ENCODE measurements at regions not wholly inside any gene's neighbourhood (a gene's known extent, or its start where the extent isn't known, plus 50 kb on each side); places are given as distances from the start of the nearest gene placed in this dataset.
"Not testable (repeated sequence)": the region's sequence is repeated elsewhere in the genome, so short reads cannot be mapped to it uniquely, and the experiment has no call there.

- Histone ChIP-seq H3K4me3 (ENCODE audit: low read length) (no peak overlapping the region), H3K9me3 (ENCODE audit: low read length) (no peaks in the 10 kb centered on the region), H3K9me2 (replicated peaks; ENCODE audit: insufficient read depth, low read length) (no peaks in the 10 kb centered on the region), H3K27me3 (ENCODE audit: low read length) (no peaks in the 10 kb centered on the region), H2AFZ (ENCODE audit: low read length) (no peak overlapping the region), H3K27ac (ENCODE audit: low read length) (no peak overlapping the region), H3K4me2 (ENCODE audit: low read depth, low read length, poor library complexity, severe bottlenecking) (no peak overlapping the region), H4K20me1 (ENCODE audit: insufficient read depth, low read depth, low read length) (no peaks in the 10 kb centered on the region), H3K79me2 (ENCODE audit: low read length) (no peaks in the 10 kb centered on the region), H3K9ac (ENCODE audit: low read length) (no peak overlapping the region), H3K4me1 (ENCODE audit: low read length) (no peaks in the 10 kb centered on the region), H3K36me3 (ENCODE audit: insufficient read depth, low read length) (no peaks in the 10 kb centered on the region)
- no peak for DNase-seq
Measured at GRCh38 chr4:55028196-55028595, 97.2 kb downstream of the KDR start.

- Histone ChIP-seq H3K4me2 (ENCODE audit: low read depth, low read length, poor library complexity, severe bottlenecking) (no peak overlapping the region), H3K4me3 (ENCODE audit: low read length) (no peak overlapping the region), H3K27ac (ENCODE audit: low read length) (no peak overlapping the region), H3K4me1 (ENCODE audit: low read length) (no peaks in the 10 kb centered on the region), H3K36me3 (ENCODE audit: insufficient read depth, low read length) (no peaks in the 10 kb centered on the region), H3K79me2 (ENCODE audit: low read length) (no peaks in the 10 kb centered on the region), H3K27me3 (ENCODE audit: low read length) (no peaks in the 10 kb centered on the region), H3K9ac (ENCODE audit: low read length) (no peak overlapping the region), H3K9me3 (ENCODE audit: low read length) (no peaks in the 10 kb centered on the region), H3K9me2 (replicated peaks; ENCODE audit: insufficient read depth, low read length) (no peaks in the 10 kb centered on the region), H4K20me1 (ENCODE audit: insufficient read depth, low read depth, low read length) (no peaks in the 10 kb centered on the region), H2AFZ (ENCODE audit: low read length) (no peak overlapping the region)
- DNase-seq: no peak
Measured at GRCh38 chr4:55027596-55027995, 97.8 kb downstream of the KDR start.

- H3K27ac ChIP-seq (ENCODE audit: low read length); H3K79me2 ChIP-seq (ENCODE audit: low read length); H3K36me3 ChIP-seq (ENCODE audit: insufficient read depth, low read length); H3K9ac ChIP-seq (ENCODE audit: low read length); H3K27me3 ChIP-seq (ENCODE audit: low read length); H3K4me3 ChIP-seq (ENCODE audit: low read length); H2AFZ ChIP-seq (ENCODE audit: low read length); DNase-seq; H3K4me1 ChIP-seq (ENCODE audit: low read length); H4K20me1 ChIP-seq (ENCODE audit: insufficient read depth, low read depth, low read length); H3K9me3 ChIP-seq (ENCODE audit: low read length); H3K4me2 ChIP-seq (ENCODE audit: low read depth, low read length, poor library complexity, severe bottlenecking); H3K9me2 ChIP-seq (replicated peaks; ENCODE audit: insufficient read depth, low read length): not testable (repeated sequence)
Measured at GRCh38 chr4:55025456-55025855, 99.9 kb downstream of the KDR start.

GRCh38 chr4:55023030-55023429 lies 102.4 kb downstream of the KDR start:
- Histone ChIP-seq H3K4me1 (ENCODE audit: low read length) (no peaks in the 10 kb centered on the region), H3K4me2 (ENCODE audit: low read depth, low read length, poor library complexity, severe bottlenecking) (no peak overlapping the region), H3K9me2 (replicated peaks; ENCODE audit: insufficient read depth, low read length) (no peaks in the 10 kb centered on the region), H3K9me3 (ENCODE audit: low read length) (no peaks in the 10 kb centered on the region), H3K27ac (ENCODE audit: low read length) (no peak overlapping the region), H3K27me3 (ENCODE audit: low read length) (0 out of 2 replicates have a peak, but pooled peaks cover 6% of the 10 kb centered on the region), H4K20me1 (ENCODE audit: insufficient read depth, low read depth, low read length) (no peaks in the 10 kb centered on the region), H2AFZ (ENCODE audit: low read length) (no peak overlapping the region), H3K79me2 (ENCODE audit: low read length) (no peaks in the 10 kb centered on the region), H3K4me3 (ENCODE audit: low read length) (no peak overlapping the region), H3K36me3 (ENCODE audit: insufficient read depth, low read length) (no peaks in the 10 kb centered on the region), H3K9ac (ENCODE audit: low read length) (no peak overlapping the region)
- DNase-seq: no peak

GRCh38 chr4:55021214-55021613 lies 104.2 kb downstream of the KDR start:
- Histone ChIP-seq H3K9me2 (replicated peaks; ENCODE audit: insufficient read depth, low read length) (no peaks in the 10 kb centered on the region), H2AFZ (ENCODE audit: low read length) (no peak overlapping the region), H3K4me2 (ENCODE audit: low read depth, low read length, poor library complexity, severe bottlenecking) (no peak overlapping the region), H3K4me3 (ENCODE audit: low read length) (no peak overlapping the region), H3K36me3 (ENCODE audit: insufficient read depth, low read length) (no peaks in the 10 kb centered on the region), H3K79me2 (ENCODE audit: low read length) (no peaks in the 10 kb centered on the region), H3K27me3 (ENCODE audit: low read length) (0 out of 2 replicates have a peak, but pooled peaks cover 6% of the 10 kb centered on the region), H3K27ac (ENCODE audit: low read length) (no peak overlapping the region), H3K9me3 (ENCODE audit: low read length) (no peaks in the 10 kb centered on the region), H3K4me1 (ENCODE audit: low read length) (no peaks in the 10 kb centered on the region), H4K20me1 (ENCODE audit: insufficient read depth, low read depth, low read length) (no peaks in the 10 kb centered on the region), H3K9ac (ENCODE audit: low read length) (no peak overlapping the region)
- no peak for DNase-seq

DNA sequence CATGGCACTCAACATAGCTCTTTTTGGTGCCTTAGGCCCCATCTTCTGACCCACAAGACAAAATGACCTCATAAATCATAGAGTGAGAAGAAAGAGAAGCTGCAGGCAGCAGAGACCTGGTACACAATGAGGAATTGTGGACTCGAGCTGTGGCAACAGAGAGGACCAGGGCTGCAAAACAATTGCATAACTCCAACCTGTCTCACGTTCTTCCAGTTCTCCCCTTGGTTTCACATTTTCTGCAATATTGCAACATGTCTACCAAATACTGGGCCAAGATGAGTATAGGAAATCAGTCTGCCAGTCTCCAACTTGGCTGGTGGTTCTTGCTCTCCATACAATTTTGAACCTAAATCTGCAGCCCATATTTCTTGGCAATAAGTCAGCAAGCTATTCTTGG lies 105.3 kb downstream of the KDR start:
- no peak for DNase-seq
- Histone ChIP-seq H4K20me1 (ENCODE audit: insufficient read depth, low read depth, low read length) (no peaks in the 10 kb centered on the region), H3K4me2 (ENCODE audit: low read depth, low read length, poor library complexity, severe bottlenecking) (no peak overlapping the region), H3K27me3 (ENCODE audit: low read length) (0 out of 2 replicates have a peak, but pooled peaks cover 6% of the 10 kb centered on the region), H3K27ac (ENCODE audit: low read length) (no peak overlapping the region), H3K79me2 (ENCODE audit: low read length) (no peaks in the 10 kb centered on the region), H3K4me3 (ENCODE audit: low read length) (no peak overlapping the region), H3K9me2 (replicated peaks; ENCODE audit: insufficient read depth, low read length) (no peaks in the 10 kb centered on the region; the same call in 1 of the 2 replicates), H3K9ac (ENCODE audit: low read length) (no peak overlapping the region), H3K4me1 (ENCODE audit: low read length) (no peaks in the 10 kb centered on the region), H3K9me3 (ENCODE audit: low read length) (no peaks in the 10 kb centered on the region), H3K36me3 (ENCODE audit: insufficient read depth, low read length) (no peaks in the 10 kb centered on the region), H2AFZ (ENCODE audit: low read length) (no peak overlapping the region)

DNA sequence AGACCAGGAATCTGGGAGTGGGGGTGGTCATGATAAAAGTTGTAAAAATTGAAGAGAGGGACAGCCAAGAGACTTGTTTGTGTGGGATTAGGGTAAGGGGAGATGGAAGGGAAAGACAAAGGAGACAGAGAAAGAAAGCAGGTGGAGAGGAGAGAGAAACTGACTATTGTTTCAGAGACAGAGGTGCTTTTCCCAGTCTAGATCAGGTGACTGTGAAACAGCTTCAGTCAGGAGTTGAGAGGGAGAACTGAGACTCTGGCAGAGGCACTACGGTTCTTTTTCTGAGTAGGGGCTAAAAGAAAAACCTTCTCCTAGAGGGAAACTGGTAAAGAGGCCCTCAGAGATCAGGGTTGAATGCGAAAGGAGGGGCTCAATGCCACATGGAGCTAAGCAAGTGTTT lies 106.4 kb downstream of the KDR start:
- Histone ChIP-seq H3K27me3 (ENCODE audit: low read length) (0 out of 2 replicates have a peak, but pooled peaks cover 6% of the 10 kb centered on the region), H3K4me3 (ENCODE audit: low read length) (no peak overlapping the region), H3K9ac (ENCODE audit: low read length) (no peak overlapping the region), H3K9me3 (ENCODE audit: low read length) (no peaks in the 10 kb centered on the region), H3K4me1 (ENCODE audit: low read length) (no peaks in the 10 kb centered on the region), H3K79me2 (ENCODE audit: low read length) (no peaks in the 10 kb centered on the region), H3K27ac (ENCODE audit: low read length) (no peak overlapping the region), H2AFZ (ENCODE audit: low read length) (no peak overlapping the region), H4K20me1 (ENCODE audit: insufficient read depth, low read depth, low read length) (no peaks in the 10 kb centered on the region), H3K36me3 (ENCODE audit: insufficient read depth, low read length) (no peaks in the 10 kb centered on the region), H3K9me2 (replicated peaks; ENCODE audit: insufficient read depth, low read length) (no peaks in the 10 kb centered on the region; the same call in 1 of the 2 replicates), H3K4me2 (ENCODE audit: low read depth, low read length, poor library complexity, severe bottlenecking) (no peak overlapping the region)
- no peak for DNase-seq

DNA sequence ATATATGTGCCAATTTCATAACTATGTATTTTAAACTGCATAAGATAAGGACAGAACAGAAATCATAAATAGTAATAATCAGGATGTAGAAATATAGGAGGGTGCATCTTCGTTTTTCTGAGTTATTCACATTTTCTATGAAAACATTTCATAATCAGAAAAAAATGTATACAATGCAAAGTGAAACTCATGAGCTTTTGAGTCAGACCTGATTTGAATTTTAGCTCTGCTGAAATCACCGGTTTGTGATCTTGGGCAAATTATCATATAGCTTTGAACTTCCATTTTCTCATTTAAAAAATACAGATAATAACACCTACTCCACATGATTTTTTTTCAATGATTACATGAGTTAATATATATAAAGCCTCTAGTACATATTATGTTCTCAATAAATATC lies 106.9 kb downstream of the KDR start:
- no peak overlapping the region for H3K4me2 ChIP-seq (ENCODE audit: low read depth, low read length, poor library complexity, severe bottlenecking)

GRCh38 chr4:55017406-55017805 lies 108.0 kb downstream of the KDR start:
- Histone ChIP-seq H4K20me1 (ENCODE audit: insufficient read depth, low read depth, low read length) (no peaks in the 10 kb centered on the region), H3K79me2 (ENCODE audit: low read length) (no peaks in the 10 kb centered on the region), H3K27me3 (ENCODE audit: low read length) (0 out of 2 replicates have a peak, but pooled peaks cover 6% of the 10 kb centered on the region), H3K4me1 (ENCODE audit: low read length) (no peaks in the 10 kb centered on the region), H3K36me3 (ENCODE audit: insufficient read depth, low read length) (no peaks in the 10 kb centered on the region), H3K4me3 (ENCODE audit: low read length) (no peak overlapping the region), H3K4me2 (ENCODE audit: low read depth, low read length, poor library complexity, severe bottlenecking) (no peak overlapping the region), H3K27ac (ENCODE audit: low read length) (no peak overlapping the region), H3K9me2 (replicated peaks; ENCODE audit: insufficient read depth, low read length) (no peaks in the 10 kb centered on the region; the same call in 1 of the 2 replicates), H2AFZ (ENCODE audit: low read length) (no peak overlapping the region), H3K9ac (ENCODE audit: low read length) (no peak overlapping the region), H3K9me3 (ENCODE audit: low read length) (no peaks in the 10 kb centered on the region)
- no peak for DNase-seq

More for the DNA sequence above, 106.9 kb downstream of the KDR start:
- H3K27me3 ChIP-seq (ENCODE audit: low read length): 0 out of 2 replicates have a peak, but pooled peaks cover 6% of the 10 kb centered on the region
- no peaks in the 10 kb centered on the region for H3K4me1 ChIP-seq (ENCODE audit: low read length)
- no peak for DNase-seq
- H3K9ac ChIP-seq (ENCODE audit: low read length): no peak overlapping the region
- H3K9me3 ChIP-seq (ENCODE audit: low read length): no peaks in the 10 kb centered on the region
- H3K4me3 ChIP-seq (ENCODE audit: low read length): no peak overlapping the region
- no peak overlapping the region for H3K27ac ChIP-seq (ENCODE audit: low read length)
- no peaks in the 10 kb centered on the region for H3K79me2 ChIP-seq (ENCODE audit: low read length)
- no peaks in the 10 kb centered on the region for H4K20me1 ChIP-seq (ENCODE audit: insufficient read depth, low read depth, low read length)
- no peaks in the 10 kb centered on the region for H3K36me3 ChIP-seq (ENCODE audit: insufficient read depth, low read length)
- no peaks in the 10 kb centered on the region; the same call in 1 of the 2 replicates for H3K9me2 ChIP-seq (replicated peaks; ENCODE audit: insufficient read depth, low read length)
- H2AFZ ChIP-seq (ENCODE audit: low read length): no peak overlapping the region
